NCI-H1048 (cell line): ENCODE measurements at regions not wholly inside any gene's neighbourhood (a gene's known extent, or its start where the extent isn't known, plus 50 kb on each side); places are given as distances from the start of the nearest gene placed in this dataset.

Experiments used
- DNase-seq: peaks from one replicate; lab custom pipeline; 2025; lab: John Stamatoyannopoulos, UW

GRCh38 chr2:147502711-147503290, 342.0 kb upstream of the ACVR2A start:
- DNase-seq = no peak

DNA sequence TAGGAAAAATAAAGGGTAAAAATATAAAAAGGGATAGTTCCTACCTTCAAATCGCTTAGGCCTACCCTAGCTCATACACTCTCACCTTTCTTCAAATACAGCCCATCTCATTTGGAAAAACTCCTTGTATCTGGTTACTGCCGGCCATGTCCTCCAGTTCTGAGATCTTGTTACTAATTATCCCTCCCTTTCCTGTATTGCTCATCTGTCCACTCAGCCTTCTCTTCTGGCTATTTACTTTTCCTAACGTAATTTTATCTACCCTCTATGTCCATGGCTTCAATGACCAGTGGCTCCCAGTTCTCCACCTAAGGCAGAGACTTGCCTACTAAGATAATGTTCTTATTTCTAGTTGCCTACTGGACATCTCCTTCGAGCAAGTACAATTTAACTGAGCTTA, 342.9 kb upstream of the ACVR2A start:
- DNase-seq = no peak

- no peak for DNase-seq
Measured at GRCh38 chr2:147500819-147501395, 343.9 kb upstream of the ACVR2A start.

- no peak for DNase-seq
Measured at GRCh38 chr2:147500229-147500628, 344.6 kb upstream of the ACVR2A start.

DNA sequence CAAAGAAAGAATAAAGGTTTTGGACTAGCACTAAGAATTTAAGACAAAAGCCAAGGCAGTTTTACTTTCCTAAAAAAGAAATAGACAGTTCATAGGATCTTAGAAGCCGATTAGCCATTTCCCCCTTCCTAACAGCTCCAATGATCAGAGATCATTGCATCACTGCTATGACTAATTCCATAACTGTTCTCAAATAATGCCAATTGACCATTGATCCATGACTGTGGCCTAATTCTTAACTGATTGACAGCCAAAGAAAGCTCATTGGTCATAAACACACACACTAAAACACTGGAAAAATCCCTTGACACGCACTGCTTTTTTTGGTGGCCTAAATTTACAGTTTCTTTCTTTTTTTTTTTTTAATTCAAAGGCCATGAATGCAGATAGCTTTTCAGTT, 345.0 kb upstream of the ACVR2A start:
- DNase-seq = no peak

- DNase-seq = no peak
Measured at GRCh38 chr2:147495734-147496133, 349.1 kb upstream of the ACVR2A start.

- DNase-seq = no peak
Measured at GRCh38 chr2:147492471-147492870, 352.4 kb upstream of the ACVR2A start.

GRCh38 chr2:147491506-147491905, 353.3 kb upstream of the ACVR2A start:
- no peak for DNase-seq

GRCh38 chr2:147490401-147491261, 354.2 kb upstream of the ACVR2A start:
- DNase-seq = no peak

DNA sequence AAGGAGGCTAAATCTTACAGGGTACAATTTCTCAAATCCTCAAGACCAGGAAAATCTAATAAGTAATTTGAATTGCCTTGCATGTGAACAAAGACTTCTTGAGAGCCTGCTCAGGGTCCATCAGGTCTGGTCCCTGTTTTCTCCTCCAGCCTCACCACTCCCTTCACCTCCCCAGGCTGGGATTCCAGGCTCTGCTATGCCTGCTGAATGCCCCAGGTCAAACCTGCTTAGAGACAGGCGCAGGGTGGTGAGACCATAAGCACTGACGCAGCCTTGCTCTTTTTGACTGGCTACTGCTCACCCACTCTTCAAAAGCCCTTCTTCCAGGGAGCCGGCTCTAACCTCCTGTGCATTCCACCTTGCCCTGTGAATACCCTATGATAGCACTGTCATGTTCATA, 356.4 kb upstream of the ACVR2A start:
- no peak for DNase-seq

GRCh38 chr2:147487978-147488289, 356.9 kb upstream of the ACVR2A start:
- no peak for DNase-seq

GRCh38 chr2:147487286-147487977, 357.4 kb upstream of the ACVR2A start:
- no peak for DNase-seq

DNA sequence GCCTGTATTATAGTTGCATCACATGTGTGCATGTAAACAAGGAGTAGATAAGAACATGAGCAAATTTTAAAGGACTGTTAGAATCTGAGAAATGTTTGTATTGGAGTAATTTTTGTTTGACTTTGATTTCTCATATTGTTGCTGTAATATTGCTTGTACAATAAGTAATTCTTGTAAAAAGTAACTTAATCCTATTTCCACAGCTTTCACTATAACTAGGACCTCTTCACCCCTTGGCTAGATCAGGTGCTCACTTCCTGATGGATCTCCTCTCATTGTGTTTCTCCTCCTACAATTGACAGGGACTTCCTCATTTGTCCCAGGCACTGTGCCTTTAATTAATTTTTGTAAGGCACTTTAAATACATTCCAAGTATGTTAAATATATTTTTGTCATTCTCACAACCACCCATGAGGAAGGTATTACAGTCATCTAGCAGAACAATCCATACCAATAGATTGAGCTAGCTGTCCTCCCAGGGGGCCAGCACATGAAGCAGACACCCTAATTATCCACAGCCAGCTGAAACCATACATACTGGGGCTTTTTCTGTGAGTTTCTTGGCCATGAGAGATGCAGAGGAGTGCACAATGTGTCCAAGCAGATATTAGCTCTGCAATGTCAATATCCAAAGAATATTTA, 359.5 kb upstream of the ACVR2A start:
- DNase-seq = no peak

DNA sequence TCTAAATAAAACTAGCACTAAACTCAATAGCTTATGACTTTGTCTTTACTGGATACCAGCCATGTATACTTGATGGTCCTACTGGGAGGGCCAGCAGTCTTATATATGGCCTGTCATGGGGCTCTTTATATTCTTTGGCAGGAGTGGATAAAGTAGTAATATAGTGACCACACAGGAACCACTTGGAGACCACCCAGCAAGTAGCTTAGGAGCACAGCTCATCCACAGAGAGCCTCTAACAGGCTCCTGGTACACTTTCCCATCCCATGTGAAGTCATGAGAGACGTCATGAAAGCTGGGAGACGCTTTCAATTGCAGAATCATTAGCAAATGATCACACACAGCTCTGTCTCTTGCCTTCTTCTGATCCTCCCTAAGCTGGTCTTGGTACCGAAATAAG, 360.9 kb upstream of the ACVR2A start:
- DNase-seq = no peak

DNA sequence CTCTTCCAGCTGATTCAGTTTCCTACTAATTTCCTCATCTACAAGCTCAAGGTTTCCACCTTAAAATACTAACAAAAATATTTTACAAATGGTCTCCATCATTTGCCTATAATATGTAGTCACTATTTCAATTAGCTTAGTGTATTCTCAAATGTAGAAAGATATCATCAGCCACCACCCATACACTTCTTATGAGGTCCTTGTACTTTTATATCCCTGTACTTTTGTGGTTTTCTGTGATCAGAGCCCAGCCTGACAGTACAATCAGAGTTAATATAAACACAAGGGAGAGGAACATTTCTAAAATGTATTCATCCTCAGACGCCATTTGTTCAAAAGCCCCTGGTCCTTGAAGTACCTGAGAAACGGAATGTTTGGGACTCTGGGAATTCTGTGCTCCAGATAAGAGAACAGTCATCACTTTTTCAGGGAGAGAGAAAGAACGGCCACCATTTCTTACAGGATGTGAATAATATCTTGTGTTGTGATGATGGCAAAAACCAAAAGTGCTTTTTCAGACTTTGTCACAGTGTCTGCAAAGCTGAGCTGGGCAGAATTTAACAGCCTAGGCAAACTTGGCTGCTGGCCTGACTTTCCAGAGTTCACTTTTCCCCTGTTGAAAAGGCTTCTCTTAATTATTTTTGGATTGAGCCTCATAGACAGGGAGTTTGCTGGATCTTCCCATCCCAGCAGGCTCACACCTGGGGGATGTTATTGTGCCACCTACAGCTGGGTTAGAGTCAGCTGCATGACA, 361.7 kb upstream of the ACVR2A start:
- no peak for DNase-seq

- DNase-seq = no peak
Measured at GRCh38 chr2:147482111-147482895, 362.5 kb upstream of the ACVR2A start.

DNA sequence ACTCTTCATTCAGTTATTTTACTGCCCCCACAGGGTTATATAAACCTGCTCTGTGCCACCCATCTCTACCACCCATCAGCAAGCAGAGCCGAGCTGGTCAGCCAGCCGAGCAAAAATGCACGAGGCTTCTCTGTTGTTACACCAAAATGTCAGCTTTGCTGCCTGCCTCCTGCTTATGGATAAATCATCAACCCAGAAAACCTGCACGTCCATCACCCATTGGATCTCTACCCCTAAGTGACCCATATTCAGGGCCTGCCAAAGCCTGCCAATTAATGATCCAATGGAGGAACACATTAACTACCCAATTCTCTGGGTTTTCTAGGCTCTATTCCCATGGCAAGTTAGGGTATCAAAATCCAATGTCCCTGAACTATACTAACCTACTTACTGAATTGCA, 365.5 kb upstream of the ACVR2A start:
- DNase-seq = no peak

GRCh38 chr2:147473075-147473474, 371.8 kb upstream of the ACVR2A start:
- no peak for DNase-seq

- no peak for DNase-seq
Measured at GRCh38 chr2:147471126-147471525, 373.7 kb upstream of the ACVR2A start.

DNA sequence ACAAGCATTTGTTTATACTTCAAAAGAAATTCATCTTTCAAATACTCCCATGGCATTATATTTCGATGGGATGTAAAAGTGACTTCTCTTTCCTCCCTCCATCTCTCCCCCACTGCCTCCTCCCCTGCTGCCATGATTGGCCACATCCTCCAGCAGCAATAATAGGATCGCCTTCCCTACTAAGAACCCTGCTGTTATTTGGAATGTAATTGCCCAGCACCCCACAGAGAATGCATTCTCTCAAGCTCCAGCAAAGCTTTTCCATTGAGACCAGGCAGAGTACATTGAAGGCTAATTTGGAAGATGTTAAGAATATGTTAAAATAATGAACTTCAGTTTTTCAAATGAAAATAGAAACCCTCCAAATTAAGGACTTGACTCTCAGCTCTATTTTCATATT, 375.4 kb upstream of the ACVR2A start:
- no peak for DNase-seq

DNA sequence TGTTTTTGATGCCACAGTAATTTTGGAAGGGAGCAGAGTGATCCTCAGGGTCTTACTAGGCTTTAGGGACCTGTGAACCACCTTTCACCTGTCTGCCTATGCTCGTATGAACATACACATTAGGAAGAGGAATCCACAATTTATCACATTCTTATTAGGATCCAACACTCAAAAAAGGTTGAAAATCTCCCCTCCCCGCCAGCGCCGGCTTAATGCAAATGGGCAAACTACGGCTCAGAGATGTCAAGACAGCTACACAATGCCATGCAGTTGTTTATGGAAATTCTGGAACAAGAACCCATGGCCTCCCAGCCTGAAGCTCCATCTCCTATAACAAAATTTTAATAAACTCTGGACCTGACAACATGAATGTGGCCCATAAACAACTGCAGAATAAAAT, 375.9 kb upstream of the ACVR2A start:
- no peak for DNase-seq
